ENCODE measurements at regions not wholly inside any gene's neighbourhood (a gene's known extent, or its start where the extent isn't known, plus 50 kb on each side); places are given as distances from the start of the nearest gene placed in this dataset.

DNA sequence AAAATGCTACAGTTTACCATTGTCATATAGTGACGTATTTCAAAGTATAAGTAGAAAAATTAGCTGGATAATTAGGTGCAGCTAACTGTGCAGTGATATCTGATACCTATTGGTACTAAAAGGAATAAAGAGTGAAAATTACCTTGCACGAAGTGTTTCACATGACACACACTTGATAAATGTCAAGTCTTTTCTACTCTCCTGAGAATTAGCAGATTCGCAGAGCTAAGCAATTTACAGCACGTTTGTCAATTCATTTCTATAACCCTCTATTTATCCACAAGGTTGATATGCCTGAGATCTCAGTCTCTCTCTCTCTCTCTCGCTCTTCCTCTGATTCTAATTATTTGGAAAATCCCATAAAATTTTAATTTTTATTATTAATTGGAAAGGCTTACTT lies 1109.0 kb downstream of the EFNB2 start:
- Histone ChIP-seq H3K79me2 (ENCODE audit: insufficient read depth, low read depth) (no peaks in the 10 kb centered on the region), H3K4me3 (IDR thresholded peaks at IDR 0.05; ENCODE audit: insufficient read depth, low read depth, low read length) (no peak overlapping the region), H3K4me1 (ENCODE audit: low read depth, poor library complexity, severe bottlenecking) (no peaks in the 10 kb centered on the region), H3K27me3 (ENCODE audit: insufficient read depth, low read depth) (no peaks in the 10 kb centered on the region), H4K20me1 (ENCODE audit: insufficient read depth) (no peaks in the 10 kb centered on the region), H3K4me2 (no peak overlapping the region), H2AFZ (ENCODE audit: low read depth) (no peak overlapping the region), H3K9ac (no peak overlapping the region), H3K36me3 (ENCODE audit: insufficient read depth) (no peaks in the 10 kb centered on the region), H3K27ac (no peak overlapping the region)
- TF ChIP-seq, protein P1, sequence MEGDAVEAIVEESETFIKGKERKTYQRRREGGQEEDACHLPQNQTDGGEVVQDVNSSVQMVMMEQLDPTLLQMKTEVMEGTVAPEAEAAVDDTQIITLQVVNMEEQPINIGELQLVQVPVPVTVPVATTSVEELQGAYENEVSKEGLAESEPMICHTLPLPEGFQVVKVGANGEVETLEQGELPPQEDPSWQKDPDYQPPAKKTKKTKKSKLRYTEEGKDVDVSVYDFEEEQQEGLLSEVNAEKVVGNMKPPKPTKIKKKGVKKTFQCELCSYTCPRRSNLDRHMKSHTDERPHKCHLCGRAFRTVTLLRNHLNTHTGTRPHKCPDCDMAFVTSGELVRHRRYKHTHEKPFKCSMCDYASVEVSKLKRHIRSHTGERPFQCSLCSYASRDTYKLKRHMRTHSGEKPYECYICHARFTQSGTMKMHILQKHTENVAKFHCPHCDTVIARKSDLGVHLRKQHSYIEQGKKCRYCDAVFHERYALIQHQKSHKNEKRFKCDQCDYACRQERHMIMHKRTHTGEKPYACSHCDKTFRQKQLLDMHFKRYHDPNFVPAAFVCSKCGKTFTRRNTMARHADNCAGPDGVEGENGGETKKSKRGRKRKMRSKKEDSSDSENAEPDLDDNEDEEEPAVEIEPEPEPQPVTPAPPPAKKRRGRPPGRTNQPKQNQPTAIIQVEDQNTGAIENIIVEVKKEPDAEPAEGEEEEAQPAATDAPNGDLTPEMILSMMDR (conservative IDR thresholded peaks at IDR 0.05; ENCODE audit: low read depth, low read length) = no peak

- H3K9ac ChIP-seq = no peak overlapping the region
- TF ChIP-seq, protein P1 (conservative IDR thresholded peaks at IDR 0.05; ENCODE audit: low read depth, low read length) = no peak
- H3K27me3 ChIP-seq (ENCODE audit: insufficient read depth, low read depth) = no peaks in the 10 kb centered on the region
- H2AFZ ChIP-seq (ENCODE audit: low read depth) = no peak overlapping the region
- no peaks in the 10 kb centered on the region for H4K20me1 ChIP-seq (ENCODE audit: insufficient read depth)
- H3K4me1 ChIP-seq (ENCODE audit: low read depth, poor library complexity, severe bottlenecking) = no peaks in the 10 kb centered on the region
- H3K79me2 ChIP-seq (ENCODE audit: insufficient read depth, low read depth) = no peaks in the 10 kb centered on the region
- H3K27ac ChIP-seq = no peak overlapping the region
- no peak overlapping the region for H3K4me3 ChIP-seq (IDR thresholded peaks at IDR 0.05; ENCODE audit: insufficient read depth, low read depth, low read length)
- no peak overlapping the region for H3K4me2 ChIP-seq
- no peaks in the 10 kb centered on the region for H3K36me3 ChIP-seq (ENCODE audit: insufficient read depth)
These were observed 1120.8 kb downstream of the EFNB2 start for GRCh38 chr13:105414639-105415038.

- Histone ChIP-seq H3K36me3 (ENCODE audit: insufficient read depth) (no peaks in the 10 kb centered on the region), H3K4me3 (IDR thresholded peaks at IDR 0.05; ENCODE audit: insufficient read depth, low read depth, low read length) (no peak overlapping the region), H3K9ac (no peak overlapping the region), H3K27ac (no peak overlapping the region), H3K79me2 (ENCODE audit: insufficient read depth, low read depth) (no peaks in the 10 kb centered on the region), H4K20me1 (ENCODE audit: insufficient read depth) (no peaks in the 10 kb centered on the region), H2AFZ (ENCODE audit: low read depth) (no peak overlapping the region), H3K4me1 (ENCODE audit: low read depth, poor library complexity, severe bottlenecking) (no peaks in the 10 kb centered on the region), H3K4me2 (no peak overlapping the region), H3K27me3 (ENCODE audit: insufficient read depth, low read depth) (no peaks in the 10 kb centered on the region)
- TF ChIP-seq, protein P1 (conservative IDR thresholded peaks at IDR 0.05; ENCODE audit: low read depth, low read length) = no peak
These were observed 1123.3 kb downstream of the EFNB2 start for GRCh38 chr13:105412171-105412570.

DNA sequence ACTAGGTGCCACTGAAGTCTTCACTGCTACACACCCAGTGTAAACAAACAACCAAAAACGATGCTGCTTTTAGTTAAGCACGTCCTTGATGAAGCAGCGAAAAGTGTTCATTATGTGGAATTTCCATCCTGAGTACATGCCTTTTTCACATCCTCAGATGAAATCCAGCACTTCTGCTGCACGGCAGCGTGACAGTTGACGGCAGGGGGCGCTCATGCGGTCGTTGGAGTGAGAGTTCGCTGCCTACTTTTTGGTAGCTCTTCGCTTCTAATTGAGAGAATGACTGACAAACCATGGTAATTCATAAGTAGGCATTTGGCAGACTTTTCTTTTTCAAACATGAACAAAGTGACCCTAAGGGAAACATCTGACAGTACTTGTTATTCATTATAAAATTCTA lies 1124.9 kb downstream of the EFNB2 start:
- Histone ChIP-seq H3K4me2 (no peak overlapping the region), H2AFZ (ENCODE audit: low read depth) (no peak overlapping the region), H3K36me3 (ENCODE audit: insufficient read depth) (no peaks in the 10 kb centered on the region), H3K27me3 (ENCODE audit: insufficient read depth, low read depth) (no peaks in the 10 kb centered on the region), H3K79me2 (ENCODE audit: insufficient read depth, low read depth) (no peaks in the 10 kb centered on the region), H3K9ac (no peak overlapping the region), H3K27ac (no peak overlapping the region), H4K20me1 (ENCODE audit: insufficient read depth) (no peaks in the 10 kb centered on the region), H3K4me3 (IDR thresholded peaks at IDR 0.05; ENCODE audit: insufficient read depth, low read depth, low read length) (no peak overlapping the region), H3K4me1 (ENCODE audit: low read depth, poor library complexity, severe bottlenecking) (no peaks in the 10 kb centered on the region)
- TF ChIP-seq, protein P1 (conservative IDR thresholded peaks at IDR 0.05; ENCODE audit: low read depth, low read length) = no peak

Measured in KMS-11 (cell line).